ENCODE measurements at regions not wholly inside any gene's neighbourhood (a gene's known extent, or its start where the extent isn't known, plus 50 kb on each side); places are given as distances from the start of the nearest gene placed in this dataset.

DNA sequence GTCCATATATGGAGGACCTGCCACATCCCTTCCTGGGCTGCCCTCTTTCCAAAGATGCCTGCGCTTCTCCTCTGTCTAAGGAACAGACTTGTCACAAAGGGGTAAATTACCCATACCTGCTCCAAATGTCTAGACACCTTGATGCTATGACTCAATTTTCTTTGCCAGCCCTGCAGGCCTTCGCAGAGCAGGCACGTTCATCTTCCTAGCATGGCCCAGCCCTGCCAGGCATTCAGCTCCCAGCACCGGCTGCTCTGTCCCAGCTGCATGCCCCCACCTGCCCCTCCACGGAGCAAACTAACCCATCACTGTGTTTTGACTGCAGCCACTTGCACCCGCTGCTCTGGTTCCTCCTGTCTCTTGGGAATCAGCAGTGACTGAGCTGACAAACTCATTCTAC, 526.1 kb downstream of the MIAT start:
- TF ChIP-seq, protein P1, sequence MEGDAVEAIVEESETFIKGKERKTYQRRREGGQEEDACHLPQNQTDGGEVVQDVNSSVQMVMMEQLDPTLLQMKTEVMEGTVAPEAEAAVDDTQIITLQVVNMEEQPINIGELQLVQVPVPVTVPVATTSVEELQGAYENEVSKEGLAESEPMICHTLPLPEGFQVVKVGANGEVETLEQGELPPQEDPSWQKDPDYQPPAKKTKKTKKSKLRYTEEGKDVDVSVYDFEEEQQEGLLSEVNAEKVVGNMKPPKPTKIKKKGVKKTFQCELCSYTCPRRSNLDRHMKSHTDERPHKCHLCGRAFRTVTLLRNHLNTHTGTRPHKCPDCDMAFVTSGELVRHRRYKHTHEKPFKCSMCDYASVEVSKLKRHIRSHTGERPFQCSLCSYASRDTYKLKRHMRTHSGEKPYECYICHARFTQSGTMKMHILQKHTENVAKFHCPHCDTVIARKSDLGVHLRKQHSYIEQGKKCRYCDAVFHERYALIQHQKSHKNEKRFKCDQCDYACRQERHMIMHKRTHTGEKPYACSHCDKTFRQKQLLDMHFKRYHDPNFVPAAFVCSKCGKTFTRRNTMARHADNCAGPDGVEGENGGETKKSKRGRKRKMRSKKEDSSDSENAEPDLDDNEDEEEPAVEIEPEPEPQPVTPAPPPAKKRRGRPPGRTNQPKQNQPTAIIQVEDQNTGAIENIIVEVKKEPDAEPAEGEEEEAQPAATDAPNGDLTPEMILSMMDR (IDR thresholded peaks at IDR 0.05; ENCODE audit: low read depth, low read length): no peak
- no peak for TF ChIP-seq EZH2phosphoT487 (IDR thresholded peaks at IDR 0.05; ENCODE audit: low read depth)
